HEK293 (cell line): ENCODE measurements at regions not wholly inside any gene's neighbourhood (a gene's known extent, or its start where the extent isn't known, plus 50 kb on each side); places are given as distances from the start of the nearest gene placed in this dataset.

Experiments used
- CTCF ChIP-seq: fragments of 450-650 bp; formaldehyde crosslinking; IDR thresholded peaks from 2 replicates; pipeline ENCODE4 v1.5.1; 2016; ENCODE audit warnings: missing biosample characterization, missing genetic modification characterization
- GLI2 ChIP-seq: fragments of 450-650 bp; formaldehyde crosslinking; IDR thresholded peaks from 2 replicates; pipeline ENCODE4; 2017; ENCODE audit warnings: missing biosample characterization, missing genetic modification characterization, low read depth, borderline replicate concordance
- ZNF18 ChIP-seq: fragments of 450-650 bp; formaldehyde crosslinking; IDR thresholded peaks from 2 replicates; pipeline ENCODE4 v1.5.1; 2016; ENCODE audit warnings: missing biosample characterization, missing genetic modification characterization
- ZNF670 ChIP-seq: fragments of 450-650 bp; formaldehyde crosslinking; IDR thresholded peaks from 2 replicates; pipeline ENCODE4 v1.5.1; 2016; ENCODE audit warnings: missing biosample characterization, missing genetic modification characterization, low read depth
- ZXDB ChIP-seq: fragments of 450-650 bp; formaldehyde crosslinking; IDR thresholded peaks from 2 replicates; pipeline ENCODE4 v1.5.1; 2016; ENCODE audit warnings: missing biosample characterization, missing genetic modification characterization

GRCh38 chr7:136079934-136080333 lies 102.8 kb upstream of the MTPN start:
- TF ChIP-seq ZNF670 = no peak
- no peak for TF ChIP-seq ZNF18 (tag by site-specific recombination)
- no peak for TF ChIP-seq ZXDB (tag by site-specific recombination)
- no peak for TF ChIP-seq CTCF
- no peak for TF ChIP-seq GLI2
